Endothelial cell of umbilical vein (primary cell): ENCODE measurements at regions not wholly inside any gene's neighbourhood (a gene's known extent, or its start where the extent isn't known, plus 50 kb on each side); places are given as distances from the start of the nearest gene placed in this dataset.

Experiments
- EZH2 ChIP-seq: IDR thresholded peaks from 2 replicates; pipeline ENCODE4 v1.6.1; 2012; ENCODE audit warnings: borderline replicate concordance, low read depth, mild to moderate bottlenecking, moderate library complexity, low read length, inconsistent platforms; ENCODE audit not compliant: severe bottlenecking
- MYC ChIP-seq: IDR thresholded peaks from one replicate; pipeline ENCODE4 v1.6.1; 2011; ENCODE audit warnings: mild to moderate bottlenecking, low read depth, low read length
- POLR2A ChIP-seq: IDR thresholded peaks from 2 replicates; pipeline ENCODE4 v1.6.1; 2012; ENCODE audit warnings: low read depth, mild to moderate bottlenecking, control low read depth, low read length
- TF ChIP-seq, protein P1 (sequence below), 2 donors: IDR thresholded peaks; 1 replicate in 1 of 2; 2 replicates in 1 of 2; pipeline ENCODE4 v1.5.1; 2011; ENCODE audit warnings: low read length in 2 of 2, mild to moderate bottlenecking in 2 of 2, moderate library complexity in 2 of 2, control low read depth in 1 of 2, inconsistent platforms in 1 of 2, low read depth in 1 of 2; ENCODE audit not compliant: insufficient read depth in 1 of 2; ENCODE audit errors: extremely low read depth in 1 of 2
- TF ChIP-seq, protein P2 (sequence below): IDR thresholded peaks from 2 replicates; pipeline ENCODE4 v1.6.1; 2011; ENCODE audit not compliant: insufficient read depth, insufficient read length

DNA sequence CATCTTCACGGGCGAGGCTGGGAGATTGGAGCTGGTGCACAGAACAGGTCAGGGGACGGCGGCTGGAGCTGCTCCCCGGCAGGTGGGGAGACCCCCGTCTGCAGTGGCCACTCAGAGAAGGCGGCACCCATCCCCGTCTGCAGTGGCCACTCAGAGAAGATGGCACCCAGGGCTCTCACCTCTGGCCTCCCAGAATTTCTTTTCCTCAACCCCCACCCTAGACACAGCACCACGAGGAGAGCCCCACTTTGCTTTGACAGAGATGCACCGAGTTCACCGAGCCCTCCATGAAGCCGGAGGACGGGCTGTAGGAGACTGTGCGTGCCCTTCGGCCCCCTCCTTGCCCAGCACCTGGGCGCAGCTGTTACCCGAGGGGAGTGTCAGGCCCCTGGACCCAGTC lies 201.6 kb upstream of the SALL3 start:
- no peak for TF ChIP-seq POLR2A
- TF ChIP-seq, protein P1, sequence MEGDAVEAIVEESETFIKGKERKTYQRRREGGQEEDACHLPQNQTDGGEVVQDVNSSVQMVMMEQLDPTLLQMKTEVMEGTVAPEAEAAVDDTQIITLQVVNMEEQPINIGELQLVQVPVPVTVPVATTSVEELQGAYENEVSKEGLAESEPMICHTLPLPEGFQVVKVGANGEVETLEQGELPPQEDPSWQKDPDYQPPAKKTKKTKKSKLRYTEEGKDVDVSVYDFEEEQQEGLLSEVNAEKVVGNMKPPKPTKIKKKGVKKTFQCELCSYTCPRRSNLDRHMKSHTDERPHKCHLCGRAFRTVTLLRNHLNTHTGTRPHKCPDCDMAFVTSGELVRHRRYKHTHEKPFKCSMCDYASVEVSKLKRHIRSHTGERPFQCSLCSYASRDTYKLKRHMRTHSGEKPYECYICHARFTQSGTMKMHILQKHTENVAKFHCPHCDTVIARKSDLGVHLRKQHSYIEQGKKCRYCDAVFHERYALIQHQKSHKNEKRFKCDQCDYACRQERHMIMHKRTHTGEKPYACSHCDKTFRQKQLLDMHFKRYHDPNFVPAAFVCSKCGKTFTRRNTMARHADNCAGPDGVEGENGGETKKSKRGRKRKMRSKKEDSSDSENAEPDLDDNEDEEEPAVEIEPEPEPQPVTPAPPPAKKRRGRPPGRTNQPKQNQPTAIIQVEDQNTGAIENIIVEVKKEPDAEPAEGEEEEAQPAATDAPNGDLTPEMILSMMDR (IDR thresholded peaks at IDR 0.05; ENCODE audit: extremely low read depth in 1 of 2, insufficient read depth in 1 of 2, low read depth in 1 of 2, low read length in 2 of 2): no peak
- TF ChIP-seq MYC: no peak
- TF ChIP-seq, protein P2, sequence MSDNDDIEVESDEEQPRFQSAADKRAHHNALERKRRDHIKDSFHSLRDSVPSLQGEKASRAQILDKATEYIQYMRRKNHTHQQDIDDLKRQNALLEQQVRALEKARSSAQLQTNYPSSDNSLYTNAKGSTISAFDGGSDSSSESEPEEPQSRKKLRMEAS: no peak
- no peak for TF ChIP-seq EZH2
